Activated naive CD8-positive, alpha-beta T cell treated with anti-CD3 and anti-CD28 coated beads, Interleukin-2, amount 50 U/mL, for 24 hours (primary cell): ENCODE measurements at regions not wholly inside any gene's neighbourhood (a gene's known extent, or its start where the extent isn't known, plus 50 kb on each side); places are given as distances from the start of the nearest gene placed in this dataset.
A peak's percentile ranks its signal among the peaks of the same experiment; 100 is the strongest.
"Not testable (repeated sequence)": the region's sequence is repeated elsewhere in the genome, so short reads cannot be mapped to it uniquely, and the experiment has no call there.

ENCODE experiments used
- ATAC-seq: fragments of 150-1000 bp; cut with Tn5 transposase; one replicate; pipeline ENCODE4 v1.10.0; 2021
- DNase-seq: peaks from one replicate; pipeline ENCODE4 v3.0.0; 2021
- H3K27ac Mint-ChIP-seq: one replicate; pipeline ENCODE4 v1.8.0; 2021; ENCODE audit warnings: mild to moderate bottlenecking, mixed read lengths
- H3K27me3 Mint-ChIP-seq: one replicate; pipeline ENCODE4 v1.8.0; 2021; ENCODE audit warnings: mixed read lengths
- H3K36me3 Mint-ChIP-seq: one replicate; pipeline ENCODE4 v1.8.0; 2021; ENCODE audit warnings: low read depth, mixed read lengths
- H3K4me1 Mint-ChIP-seq: one replicate; pipeline ENCODE4 v1.8.0; 2021; ENCODE audit warnings: mixed read lengths
- H3K4me3 Mint-ChIP-seq: one replicate; pipeline ENCODE4 v1.8.0; 2021; ENCODE audit warnings: mild to moderate bottlenecking, moderate library complexity, mixed read lengths
- H3K9me3 Mint-ChIP-seq: one replicate; pipeline ENCODE4 v1.8.0; 2021; ENCODE audit warnings: mixed read lengths

DNA sequence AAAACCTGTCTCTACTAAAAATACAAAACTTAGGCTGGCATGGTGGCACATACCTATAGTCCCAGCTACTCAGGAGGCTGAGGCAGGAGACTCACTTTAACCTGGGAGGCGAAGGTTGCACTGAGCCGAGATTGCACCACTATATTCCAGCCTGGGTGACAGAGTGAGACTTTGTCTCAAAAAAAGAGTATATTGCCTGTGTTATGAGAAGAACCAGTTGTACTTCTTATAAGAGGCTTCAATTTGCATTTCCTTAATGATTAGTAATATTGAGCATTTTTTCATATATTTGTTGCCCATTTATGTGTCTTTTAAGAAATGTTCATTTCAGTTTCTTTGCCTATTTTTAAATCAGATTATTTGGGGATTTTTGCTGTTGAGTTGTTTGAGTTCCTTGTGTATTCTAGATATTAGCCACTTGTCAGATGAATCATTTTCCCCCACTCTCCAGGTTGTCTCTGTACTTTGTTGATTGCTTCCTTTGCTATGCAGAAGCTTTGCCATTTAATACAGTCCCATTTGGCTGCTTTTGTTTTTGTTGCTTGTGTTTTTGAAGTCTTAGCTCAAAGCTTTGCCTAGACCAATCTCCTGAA is 75.8 kb upstream of the LRPPRC start:
- Mint-ChIP-seq H3K4me3 (no peak overlapping the region), H3K27me3 (peaks cover 7% of the 10 kb centered on the region), H3K9me3 (peaks cover 4% of the 10 kb centered on the region), H3K27ac (no peak overlapping the region), H3K4me1 (no peaks in the 10 kb centered on the region), H3K36me3 (peaks cover 3% of the 10 kb centered on the region)
- ATAC-seq, result no peak
- DNase-seq, result no peak

DNA sequence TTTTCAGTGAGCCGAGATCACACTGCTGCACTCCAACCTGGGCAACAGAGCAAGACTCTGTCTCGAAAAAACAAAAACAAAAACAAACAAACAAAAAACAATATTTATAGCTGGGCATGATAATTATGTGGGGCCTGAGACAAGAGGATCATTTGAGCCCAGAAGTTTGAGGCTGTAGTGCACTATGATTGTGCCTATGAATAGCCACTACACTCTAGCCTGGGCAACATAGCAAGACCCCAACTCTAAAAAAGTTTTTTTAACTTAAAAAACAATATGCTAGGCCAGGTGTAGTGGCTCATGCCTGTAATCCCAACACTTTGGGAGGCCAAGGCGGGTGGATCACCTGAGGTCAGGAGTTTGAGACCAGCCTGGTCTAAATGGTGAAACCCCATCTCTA is 77.9 kb upstream of the LRPPRC start:
- H3K27me3 Mint-ChIP-seq, H3K36me3 Mint-ChIP-seq, H3K4me3 Mint-ChIP-seq, H3K4me1 Mint-ChIP-seq, H3K27ac Mint-ChIP-seq, H3K9me3 Mint-ChIP-seq, ATAC-seq, DNase-seq: not testable (repeated sequence)

DNA sequence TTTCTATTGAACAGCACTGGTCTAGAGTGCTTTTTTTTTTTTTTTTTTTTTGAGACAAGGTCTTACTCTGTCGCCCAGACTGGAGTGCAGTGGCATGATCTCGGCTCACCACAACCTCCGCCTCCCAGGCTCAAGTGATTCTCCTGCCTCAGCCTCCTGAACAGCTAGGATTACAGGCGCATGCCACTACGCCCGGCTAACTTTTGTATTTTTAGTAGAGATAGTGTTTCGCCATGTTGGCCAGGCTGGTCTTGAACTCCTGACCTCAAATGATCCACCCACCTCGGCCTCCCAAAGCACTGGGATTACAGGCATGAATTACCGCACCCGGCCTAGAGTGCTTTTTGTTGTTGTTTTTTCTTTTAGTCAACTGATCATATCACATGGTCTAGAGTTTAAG is 79.0 kb upstream of the LRPPRC start:
- not testable (repeated sequence) for H3K9me3 Mint-ChIP-seq

DNA sequence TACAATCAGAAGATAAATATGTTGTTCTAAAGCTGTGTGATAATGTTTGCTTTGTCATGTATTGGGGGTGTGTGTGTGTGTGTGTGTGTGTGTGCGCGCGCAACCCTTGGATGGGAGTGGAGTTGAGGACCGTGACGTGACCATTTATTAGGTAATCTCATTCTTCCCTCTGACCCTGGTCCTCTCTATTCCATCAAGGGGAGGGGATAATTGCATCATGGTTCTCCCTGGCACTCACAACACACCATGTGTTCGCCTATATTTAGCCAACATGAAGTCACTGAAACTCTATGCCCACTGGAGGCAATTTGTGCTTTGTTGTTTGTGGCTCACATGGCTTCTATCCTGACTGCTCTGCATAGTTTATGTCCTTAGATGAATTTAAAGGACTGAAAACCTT is 79.8 kb upstream of the LRPPRC start:
- no peaks in the 10 kb centered on the region for H3K4me1 Mint-ChIP-seq
- H3K9me3 Mint-ChIP-seq, result no peaks in the 10 kb centered on the region
- no peaks in the 10 kb centered on the region for H3K36me3 Mint-ChIP-seq
- no peaks in the 10 kb centered on the region for H3K27me3 Mint-ChIP-seq
- no peak for DNase-seq
- no peak for ATAC-seq
- H3K4me3 Mint-ChIP-seq, result no peak overlapping the region
- no peak overlapping the region for H3K27ac Mint-ChIP-seq

More for the DNA sequence above, 79.0 kb upstream of the LRPPRC start:
- not testable (repeated sequence) for H3K4me3 Mint-ChIP-seq, H3K4me1 Mint-ChIP-seq, H3K27ac Mint-ChIP-seq, H3K27me3 Mint-ChIP-seq, ATAC-seq, DNase-seq, H3K36me3 Mint-ChIP-seq

DNA sequence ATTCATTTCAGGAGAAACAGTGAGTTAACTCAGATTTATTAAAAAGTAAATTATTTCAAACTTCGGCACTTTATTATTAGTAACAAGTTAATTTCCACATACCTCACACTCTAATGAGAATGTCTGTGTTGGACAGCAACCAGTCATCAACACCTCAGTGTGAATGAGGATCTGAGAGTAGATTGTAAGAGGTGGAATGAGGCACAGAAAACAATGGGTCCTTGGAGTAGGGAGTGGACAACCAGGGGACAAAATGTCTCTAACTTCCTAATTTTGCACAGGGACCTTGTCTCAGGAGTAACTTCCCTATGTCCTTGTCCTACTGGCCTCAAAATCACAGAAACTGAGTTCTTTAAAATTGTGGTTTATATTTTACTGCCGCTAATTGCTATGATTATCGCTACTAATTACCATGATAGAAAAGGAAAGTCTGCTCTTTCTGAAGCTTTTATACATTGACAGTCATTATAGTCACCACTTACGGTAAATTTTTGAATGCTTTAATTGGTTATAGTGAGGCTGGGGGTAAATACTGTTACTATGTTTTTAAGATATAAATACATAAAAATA is 82.2 kb upstream of the LRPPRC start:
- H3K9me3 Mint-ChIP-seq, result no peaks in the 10 kb centered on the region
- peaks cover 2% of the 10 kb centered on the region for H3K4me1 Mint-ChIP-seq
- H3K36me3 Mint-ChIP-seq, result no peaks in the 10 kb centered on the region
- ATAC-seq (no peak), DNase-seq (no peak)
- no peak overlapping the region for H3K27ac Mint-ChIP-seq
- H3K4me3 Mint-ChIP-seq, result no peak overlapping the region
- H3K27me3 Mint-ChIP-seq, result no peaks in the 10 kb centered on the region

DNA sequence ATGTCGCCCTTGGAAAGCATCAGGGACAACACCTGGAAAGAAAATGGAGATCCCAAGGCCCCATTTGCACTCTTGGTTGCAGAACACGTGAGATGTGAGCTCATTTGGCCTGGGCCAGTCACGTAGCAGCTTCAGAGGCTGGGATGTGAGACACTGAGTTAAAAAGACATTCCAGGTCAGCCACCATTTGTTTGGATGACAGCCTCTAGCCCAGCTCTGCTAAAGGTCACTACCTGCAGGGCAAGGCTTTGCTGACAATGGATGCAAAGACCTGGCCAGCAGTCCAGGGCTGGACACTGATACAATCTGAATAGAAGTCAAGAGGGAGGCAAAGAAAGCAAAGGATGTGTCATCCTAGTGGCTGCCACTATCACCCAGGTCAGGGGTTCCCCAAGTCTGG is 83.9 kb upstream of the LRPPRC start:
- Mint-ChIP-seq H3K4me3 (no peak overlapping the region), H3K27ac (no peak overlapping the region), H3K27me3 (no peaks in the 10 kb centered on the region), H3K9me3 (no peaks in the 10 kb centered on the region), H3K4me1 (peaks cover 2% of the 10 kb centered on the region), H3K36me3 (no peaks in the 10 kb centered on the region)
- ATAC-seq, result no peak
- DNase-seq, result no peak

DNA sequence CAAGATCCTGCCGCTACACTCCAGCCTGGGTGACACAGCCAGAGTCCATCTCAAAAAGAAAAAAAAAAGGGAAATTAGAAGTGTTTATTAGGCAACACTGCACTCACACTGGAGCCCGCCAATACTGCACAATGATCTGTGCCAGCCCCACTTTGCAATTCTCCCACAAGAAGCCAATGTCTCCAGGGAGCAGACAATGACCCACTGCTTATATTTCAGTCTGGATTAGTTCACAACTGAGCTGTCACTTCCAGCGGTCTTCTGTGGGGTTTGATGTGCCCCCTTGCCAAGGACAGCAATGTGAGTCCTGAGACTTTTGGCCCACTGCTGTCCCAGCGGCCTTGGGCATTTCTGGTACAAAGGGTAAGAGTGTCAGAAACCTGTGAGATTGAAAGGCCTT is 85.6 kb upstream of the PPM1B start:
- no peak overlapping the region for H3K4me3 Mint-ChIP-seq
- no peaks in the 10 kb centered on the region for H3K36me3 Mint-ChIP-seq
- no peaks in the 10 kb centered on the region for H3K9me3 Mint-ChIP-seq
- ATAC-seq (no peak), DNase-seq (no peak)
- H3K27me3 Mint-ChIP-seq, result no peaks in the 10 kb centered on the region
- no peak overlapping the region for H3K27ac Mint-ChIP-seq
- H3K4me1 Mint-ChIP-seq, result peaks cover 8% of the 10 kb centered on the region

DNA sequence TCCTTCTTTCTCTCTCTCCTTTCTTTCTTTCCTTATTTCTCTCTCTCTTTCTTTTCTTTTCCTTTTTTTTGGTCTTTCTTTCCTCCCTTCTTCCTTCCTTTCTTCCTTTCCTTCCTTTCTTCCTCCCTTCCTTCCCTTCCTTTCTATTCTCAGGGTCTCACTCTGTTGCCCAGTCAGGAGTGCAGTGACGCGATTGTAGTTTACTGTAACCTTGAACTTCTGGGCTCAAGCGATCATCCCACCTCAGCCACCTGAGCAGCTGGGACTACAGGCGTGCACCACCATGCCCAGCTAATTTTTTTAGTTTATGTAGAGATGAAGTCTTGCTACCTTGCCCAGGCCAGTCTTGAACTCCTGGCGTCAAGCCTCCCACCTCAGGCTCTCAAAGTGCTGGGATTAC is 83.8 kb upstream of the PPM1B start:
- no peaks in the 10 kb centered on the region for H3K27me3 Mint-ChIP-seq

DNA sequence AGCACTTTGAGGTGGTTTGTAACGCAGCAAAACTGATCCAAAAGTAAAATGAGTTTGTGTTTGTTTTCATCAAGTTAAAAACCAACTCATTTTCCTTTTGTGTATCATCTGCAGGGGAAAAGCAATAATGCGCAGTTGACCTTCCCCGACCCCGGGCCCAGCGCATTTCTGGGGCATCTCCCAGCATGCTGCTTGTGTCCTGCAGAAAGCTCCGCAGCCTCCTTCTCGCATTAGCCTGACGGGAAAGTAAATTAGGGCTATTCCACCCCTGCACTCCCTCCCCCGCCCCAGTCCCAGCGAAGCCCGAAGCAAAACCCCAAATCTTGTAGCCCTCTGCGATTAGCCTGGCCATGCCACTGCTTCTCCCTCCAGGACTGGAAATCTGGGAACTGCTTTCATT is 82.0 kb upstream of the PPM1B start:
- Mint-ChIP-seq H3K27me3 (no peaks in the 10 kb centered on the region), H3K27ac (no peak overlapping the region), H3K36me3 (no peaks in the 10 kb centered on the region), H3K4me3 (no peak overlapping the region), H3K9me3 (no peaks in the 10 kb centered on the region), H3K4me1 (peaks cover 17% of the 10 kb centered on the region)
- ATAC-seq, result no peak
- no peak for DNase-seq

More for the DNA sequence above, 83.8 kb upstream of the PPM1B start:
- H3K9me3 Mint-ChIP-seq, result no peaks in the 10 kb centered on the region
- H3K36me3 Mint-ChIP-seq, result no peaks in the 10 kb centered on the region
- H3K4me1 Mint-ChIP-seq, result peaks cover 8% of the 10 kb centered on the region
- DNase-seq (no peak), ATAC-seq (no peak)
- no peak overlapping the region for H3K4me3 Mint-ChIP-seq
- H3K27ac Mint-ChIP-seq, result no peak overlapping the region

DNA sequence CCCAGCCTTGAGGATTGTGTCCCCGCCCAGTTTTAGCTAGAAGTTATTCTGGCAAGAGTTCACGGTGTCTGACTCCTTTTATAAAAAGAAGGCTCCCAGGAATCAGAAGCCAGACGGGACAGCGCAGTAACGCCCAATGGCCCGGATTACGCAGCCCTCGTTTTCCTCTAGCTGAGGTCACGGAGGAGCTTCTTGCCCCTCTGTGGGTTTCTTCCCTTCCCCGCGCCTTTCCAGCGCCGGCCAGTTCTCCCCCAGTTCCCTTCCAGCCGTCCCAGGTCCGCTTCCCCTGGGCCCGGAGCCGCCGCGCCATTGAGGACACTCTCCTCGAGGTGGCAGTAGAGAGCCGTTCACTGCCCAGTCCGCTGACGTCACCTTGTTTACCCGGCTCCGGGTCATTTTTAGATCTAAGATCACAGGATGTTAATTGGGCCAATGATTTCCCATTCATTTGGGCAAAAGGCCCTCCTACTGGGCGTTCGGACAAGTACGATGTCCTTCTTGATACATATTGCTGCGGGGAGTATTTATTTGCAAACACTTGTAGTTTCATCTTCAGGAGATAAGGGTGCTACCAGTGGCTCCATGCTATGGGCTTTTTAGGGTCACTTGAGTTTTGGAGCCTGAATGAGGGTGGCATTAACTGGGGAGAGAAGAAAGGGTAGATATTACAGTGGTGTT is 81.5 kb upstream of the PPM1B start:
- ATAC-seq, result peak; percentile 81
- Mint-ChIP-seq H3K36me3 (no peaks in the 10 kb centered on the region), H3K9me3 (no peaks in the 10 kb centered on the region), H3K4me3 (peak overlapping the region; percentile 64), H3K4me1 (peaks cover 17% of the 10 kb centered on the region), H3K27ac (peak overlapping the region; percentile 49), H3K27me3 (no peaks in the 10 kb centered on the region)
- peak; percentile 91 for DNase-seq

DNA sequence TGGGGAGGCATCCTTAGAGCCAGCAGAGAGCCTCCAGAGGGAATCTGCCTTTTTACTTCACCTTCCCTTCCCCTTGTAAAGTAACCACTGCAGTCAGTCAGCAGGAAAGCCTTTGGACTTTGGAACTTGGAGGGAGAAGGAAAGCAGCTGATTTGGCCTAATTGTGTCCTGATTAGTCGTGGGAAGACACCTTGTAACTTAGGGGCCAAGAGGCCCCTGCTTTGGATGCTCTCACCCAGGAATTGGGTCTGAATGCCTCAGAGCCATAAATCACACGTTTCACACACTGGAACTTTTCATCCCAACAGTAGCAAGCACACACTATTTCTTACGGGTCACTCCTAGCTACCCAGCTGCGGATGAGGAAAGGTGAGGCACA is 81.0 kb upstream of the PPM1B start:
- Mint-ChIP-seq H3K27ac (peak overlapping the region; percentile 49), H3K36me3 (no peaks in the 10 kb centered on the region)

DNA sequence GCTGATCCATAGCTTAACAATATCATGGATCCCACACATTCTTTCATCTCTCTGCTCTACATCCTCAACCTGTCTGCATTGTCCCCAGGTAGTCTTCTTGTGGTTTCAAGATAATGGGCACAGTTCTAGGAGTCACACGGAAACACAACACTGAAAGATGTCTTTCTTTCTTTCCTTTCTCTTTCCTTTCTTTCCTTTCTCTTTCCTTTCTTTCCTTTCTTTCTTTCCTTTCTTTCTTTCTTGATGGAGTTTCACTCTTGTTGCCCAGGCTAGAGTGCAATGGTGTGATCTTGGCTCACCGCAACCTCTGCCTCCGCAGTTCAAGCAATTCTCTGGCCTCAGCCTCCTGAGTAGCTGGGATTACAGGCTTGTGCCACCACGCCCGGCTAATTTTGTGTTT is 76.2 kb upstream of the PPM1B start:
- not testable (repeated sequence) for H3K36me3 Mint-ChIP-seq, ATAC-seq, DNase-seq, H3K27me3 Mint-ChIP-seq, H3K4me3 Mint-ChIP-seq, H3K9me3 Mint-ChIP-seq, H3K27ac Mint-ChIP-seq
- peaks cover 12% of the 10 kb centered on the region for H3K4me1 Mint-ChIP-seq

More for the DNA sequence above, 81.0 kb upstream of the PPM1B start:
- ATAC-seq (no peak), DNase-seq (no peak)
- H3K27me3 Mint-ChIP-seq, result no peaks in the 10 kb centered on the region
- H3K9me3 Mint-ChIP-seq, result no peaks in the 10 kb centered on the region
- H3K4me1 Mint-ChIP-seq, result peaks cover 17% of the 10 kb centered on the region
- peak overlapping the region; percentile 64 for H3K4me3 Mint-ChIP-seq

DNA sequence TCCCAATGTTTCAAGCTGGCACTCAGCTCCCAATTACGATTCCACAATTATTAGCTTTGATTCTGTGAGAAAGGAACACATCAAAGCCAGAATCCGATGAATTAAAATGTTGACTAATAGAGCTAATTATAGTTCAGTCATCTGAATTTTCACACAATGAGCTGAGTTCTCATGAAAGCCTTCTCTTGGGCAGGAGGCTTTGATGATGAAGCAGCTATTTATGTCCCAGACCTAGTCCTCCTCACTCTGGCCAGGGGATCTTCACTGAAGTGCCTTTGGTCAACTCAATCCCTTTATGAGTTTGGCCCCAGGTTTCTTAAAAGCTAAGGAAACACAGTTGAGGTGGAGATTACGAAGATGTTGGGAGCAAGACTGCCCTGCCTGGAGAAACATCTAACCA is 74.7 kb upstream of the PPM1B start:
- Mint-ChIP-seq H3K27ac (no peak overlapping the region), H3K4me1 (peaks cover 16% of the 10 kb centered on the region), H3K36me3 (no peaks in the 10 kb centered on the region), H3K27me3 (no peaks in the 10 kb centered on the region), H3K4me3 (no peak overlapping the region), H3K9me3 (no peaks in the 10 kb centered on the region)
- ATAC-seq (no peak), DNase-seq (no peak)

DNA sequence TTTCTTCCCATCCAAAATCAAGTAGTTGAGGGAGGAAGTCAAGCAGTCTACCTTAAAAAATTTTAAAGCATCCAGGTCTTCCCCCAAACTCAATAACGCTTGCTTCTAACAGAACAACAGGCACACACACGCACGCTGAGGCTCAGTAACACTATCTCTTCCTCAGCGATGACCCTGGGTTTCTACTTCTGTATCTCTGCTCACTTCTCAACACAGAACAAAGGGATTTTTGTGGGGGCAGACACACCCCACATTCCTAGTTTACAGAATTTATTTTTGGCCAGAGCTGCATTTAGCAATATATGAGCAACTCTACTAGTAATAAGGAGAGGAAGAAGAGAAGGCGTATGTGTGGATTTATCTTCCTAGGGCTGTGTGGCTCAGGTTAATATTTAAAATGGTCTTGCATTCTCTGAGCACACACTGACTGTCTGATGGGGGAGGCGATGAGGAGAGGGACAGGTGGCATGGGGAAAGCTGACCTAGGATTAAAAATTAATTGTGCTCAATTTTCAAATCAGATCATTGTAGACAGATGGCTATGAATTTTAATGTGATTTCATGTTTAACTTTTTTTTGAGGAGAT is 71.3 kb upstream of the PPM1B start:
- Mint-ChIP-seq H3K27ac (no peak overlapping the region), H3K4me1 (peaks cover 8% of the 10 kb centered on the region), H3K27me3 (no peaks in the 10 kb centered on the region), H3K36me3 (no peaks in the 10 kb centered on the region), H3K4me3 (no peak overlapping the region), H3K9me3 (no peaks in the 10 kb centered on the region)
- ATAC-seq, result no peak
- no peak for DNase-seq

DNA sequence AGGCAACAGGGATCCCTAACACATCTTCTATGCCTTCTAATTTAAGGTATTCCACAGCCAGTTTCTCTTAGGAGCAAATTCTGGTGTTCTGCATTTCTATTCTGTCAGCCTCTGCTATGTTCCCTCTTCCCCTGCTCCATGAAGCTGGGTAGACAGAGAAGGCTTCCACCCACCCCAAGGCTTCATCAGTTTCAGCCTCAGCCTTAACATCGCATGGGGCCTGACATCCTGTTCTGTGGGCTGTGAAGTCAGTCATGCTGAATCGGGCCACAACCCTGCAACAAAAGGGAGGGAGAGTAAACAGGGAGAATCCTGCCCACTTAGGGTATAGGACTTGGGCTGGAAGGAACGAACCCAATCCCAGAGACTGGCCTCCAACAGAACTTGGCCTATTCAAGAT is 70.6 kb upstream of the PPM1B start:
- no peak overlapping the region for H3K27ac Mint-ChIP-seq
- ATAC-seq, result no peak
- peaks cover 8% of the 10 kb centered on the region for H3K4me1 Mint-ChIP-seq
- no peaks in the 10 kb centered on the region for H3K27me3 Mint-ChIP-seq
- no peaks in the 10 kb centered on the region for H3K9me3 Mint-ChIP-seq
- DNase-seq, result no peak
- no peaks in the 10 kb centered on the region for H3K36me3 Mint-ChIP-seq
- H3K4me3 Mint-ChIP-seq, result no peak overlapping the region
